Chondrocyte (in vitro differentiated cells): ENCODE measurements at regions not wholly inside any gene's neighbourhood (a gene's known extent, or its start where the extent isn't known, plus 50 kb on each side); places are given as distances from the start of the nearest gene placed in this dataset.

Experiments used
- DNase-seq: peaks from one replicate; pipeline ENCODE4 v3.0.0; 2021; ENCODE audit warnings: mixed read lengths, low spot score
- H3K27ac Mint-ChIP-seq: one replicate; pipeline ENCODE4 v1.8.0; 2021; ENCODE audit warnings: mild to moderate bottlenecking, moderate library complexity, mixed read lengths; ENCODE audit not compliant: unreplicated experiment
- H3K27me3 Mint-ChIP-seq: 2 replicates; pipeline ENCODE4 v1.8.0; 2021; ENCODE audit warnings: low read depth, mixed read lengths
- H3K36me3 Mint-ChIP-seq: 2 replicates; pipeline ENCODE4 v1.8.0; 2021; ENCODE audit warnings: low read depth, mixed read lengths
- H3K4me1 Mint-ChIP-seq: 2 replicates; pipeline ENCODE4 v1.8.0; 2021; ENCODE audit warnings: low read depth, mild to moderate bottlenecking, mixed read lengths
- H3K4me3 Mint-ChIP-seq: one replicate; pipeline ENCODE4 v1.8.0; 2021; ENCODE audit warnings: mild to moderate bottlenecking, moderate library complexity, mixed read lengths; ENCODE audit not compliant: unreplicated experiment
- H3K9me3 Mint-ChIP-seq: 2 replicates; pipeline ENCODE4 v1.8.0; 2021; ENCODE audit warnings: low read depth, mixed read lengths
- CTCF ChIP-seq: fragments of 200-600 bp; sonication (generic); IDR thresholded peaks from 2 replicates; pipeline ENCODE4 v1.5.0; 2021; ENCODE audit warnings: antibody characterized with exemption, mild to moderate bottlenecking, moderate library complexity

GRCh38 chr5:100322483-100322882 lies 212.7 kb upstream of the FAM174A start:
- Mint-ChIP-seq H3K4me1 (no peaks in the 10 kb centered on the region), H3K36me3 (no peaks in the 10 kb centered on the region), H3K4me3 (no peak overlapping the region), H3K9me3 (no peaks in the 10 kb centered on the region), H3K27ac (no peak overlapping the region), H3K27me3 (peaks cover 9% of the 10 kb centered on the region)
- TF ChIP-seq CTCF = no peak
- peak; percentile 17 for DNase-seq

- TF ChIP-seq CTCF = no peak
- no peak for DNase-seq
- Mint-ChIP-seq H3K27ac (no peak overlapping the region), H3K9me3 (peaks cover 10% of the 10 kb centered on the region), H3K4me3 (no peak overlapping the region), H3K27me3 (peaks cover 9% of the 10 kb centered on the region), H3K36me3 (no peaks in the 10 kb centered on the region), H3K4me1 (no peaks in the 10 kb centered on the region)
These were observed 215.3 kb upstream of the FAM174A start for GRCh38 chr5:100319885-100320284.

GRCh38 chr5:100313657-100314056 lies 221.5 kb upstream of the FAM174A start:
- Mint-ChIP-seq H3K4me1 (no peaks in the 10 kb centered on the region), H3K27me3 (peaks cover 4% of the 10 kb centered on the region), H3K9me3 (peaks cover 18% of the 10 kb centered on the region), H3K27ac (no peak overlapping the region), H3K4me3 (no peak overlapping the region), H3K36me3 (no peaks in the 10 kb centered on the region)
- no peak for DNase-seq
- no peak for TF ChIP-seq CTCF

- TF ChIP-seq CTCF = peak; percentile 40
- H3K4me3 Mint-ChIP-seq = no peak overlapping the region
- no peak overlapping the region for H3K27ac Mint-ChIP-seq
- H3K4me1 Mint-ChIP-seq = no peaks in the 10 kb centered on the region
- DNase-seq = no peak
- H3K27me3 Mint-ChIP-seq = peaks cover 7% of the 10 kb centered on the region
- peaks cover 18% of the 10 kb centered on the region for H3K9me3 Mint-ChIP-seq
- no peaks in the 10 kb centered on the region for H3K36me3 Mint-ChIP-seq
These were observed 223.4 kb upstream of the FAM174A start for GRCh38 chr5:100311806-100312205.

GRCh38 chr5:100306000-100306399 lies 229.2 kb upstream of the FAM174A start:
- no peaks in the 10 kb centered on the region for H3K4me1 Mint-ChIP-seq
- no peak overlapping the region for H3K27ac Mint-ChIP-seq
- H3K27me3 Mint-ChIP-seq = peaks cover 10% of the 10 kb centered on the region
- no peak overlapping the region for H3K4me3 Mint-ChIP-seq
- TF ChIP-seq CTCF = no peak
- no peak for DNase-seq
- no peaks in the 10 kb centered on the region for H3K9me3 Mint-ChIP-seq
- no peaks in the 10 kb centered on the region for H3K36me3 Mint-ChIP-seq
